ENCODE measurements at regions not wholly inside any gene's neighbourhood (a gene's known extent, or its start where the extent isn't known, plus 50 kb on each side); places are given as distances from the start of the nearest gene placed in this dataset.

GRCh38 chr9:126093771-126094170, 232.9 kb upstream of the MVB12B start:
- DNase-seq (ENCODE audit: low spot score) = no peak

- DNase-seq (ENCODE audit: low spot score) = no peak
Measured at GRCh38 chr9:126095546-126096190, 231.0 kb upstream of the MVB12B start.

- DNase-seq (ENCODE audit: low spot score) = no peak
Measured at GRCh38 chr9:126096340-126096739, 230.3 kb upstream of the MVB12B start.

- no peak for DNase-seq (ENCODE audit: low spot score)
Measured at GRCh38 chr9:126097679-126098078, 228.9 kb upstream of the MVB12B start.

GRCh38 chr9:126106404-126106803, 220.2 kb upstream of the MVB12B start:
- no peak for DNase-seq (ENCODE audit: low spot score)

GRCh38 chr9:126107693-126108092, 218.9 kb upstream of the MVB12B start:
- DNase-seq (ENCODE audit: low spot score) = no peak

- no peak for DNase-seq (ENCODE audit: low spot score)
Measured at GRCh38 chr9:126108240-126108639, 218.4 kb upstream of the MVB12B start.

- DNase-seq (ENCODE audit: low spot score) = no peak
Measured at GRCh38 chr9:126109575-126109974, 217.1 kb upstream of the MVB12B start.

GRCh38 chr9:126111556-126111955, 215.1 kb upstream of the MVB12B start:
- DNase-seq (ENCODE audit: low spot score) = no peak

GRCh38 chr9:126112135-126112720, 214.4 kb upstream of the MVB12B start:
- DNase-seq (ENCODE audit: low spot score) = no peak

GRCh38 chr9:126113176-126113575, 213.5 kb upstream of the MVB12B start:
- no peak for DNase-seq (ENCODE audit: low spot score)

GRCh38 chr9:126113756-126114408, 212.7 kb upstream of the MVB12B start:
- no peak for DNase-seq (ENCODE audit: low spot score)

- no peak for DNase-seq (ENCODE audit: low spot score)
Measured at GRCh38 chr9:126114409-126114760, 212.2 kb upstream of the MVB12B start.

- DNase-seq (ENCODE audit: low spot score) = no peak
Measured at GRCh38 chr9:126114850-126115460, 211.7 kb upstream of the MVB12B start.

GRCh38 chr9:126116351-126117157, 210.1 kb upstream of the MVB12B start:
- no peak for DNase-seq (ENCODE audit: low spot score)

- DNase-seq (ENCODE audit: low spot score) = no peak
Measured at GRCh38 chr9:126117158-126117425, 209.5 kb upstream of the MVB12B start.

- no peak for DNase-seq (ENCODE audit: low spot score)
Measured at GRCh38 chr9:126117631-126118030, 209.0 kb upstream of the MVB12B start.

GRCh38 chr9:126119731-126120130, 206.9 kb upstream of the MVB12B start:
- no peak for DNase-seq (ENCODE audit: low spot score)

GRCh38 chr9:126122901-126123616, 203.6 kb upstream of the MVB12B start:
- no peak for DNase-seq (ENCODE audit: low spot score)

- no peak for DNase-seq (ENCODE audit: low spot score)
Measured at GRCh38 chr9:126123927-126124326, 202.7 kb upstream of the MVB12B start.

GRCh38 chr9:126125177-126125576, 201.5 kb upstream of the MVB12B start:
- DNase-seq (ENCODE audit: low spot score) = no peak

GRCh38 chr9:126125577-126125976, 201.1 kb upstream of the MVB12B start:
- no peak for DNase-seq (ENCODE audit: low spot score)
